HepG2 (cell line): ENCODE measurements at regions not wholly inside any gene's neighbourhood (a gene's known extent, or its start where the extent isn't known, plus 50 kb on each side); places are given as distances from the start of the nearest gene placed in this dataset.

Experiments used
- ATAC-seq: fragments of 200-7000 bp; cut with Tn5 transposase; 3 replicates; pipeline ENCODE4 v1.9.1; 2020; ENCODE audit warnings: mild to moderate bottlenecking, moderate library complexity
- BruUV-seq: library from RNA; stranded (reverse); fragments of 400-500 nt; replicated peaks from 2 replicates; lab custom pipeline; 2021; lab: Mats Ljungman, UMichigan
- CTCF ChIA-PET: fragments of 300-600 bp; formaldehyde crosslinking; extraction: SDS; loops from one replicate; lab custom pipeline; 2021; ENCODE audit warnings: low total read pairs, inconsistent platforms, low intra/inter-chr PET ratio; lab: Yijun Ruan, JAX
- POLR2A ChIA-PET: fragments of 350-600 bp; sonication (Branson Sonifier 250); formaldehyde crosslinking; loops from one replicate; lab custom pipeline; 2020; ENCODE audit warnings: antibody characterized with exemption, inconsistent platforms; lab: Yijun Ruan, JAX
- DNase-seq: peaks from one replicate; pipeline ENCODE4 v3.0.0-alpha.2; 2015; ENCODE audit warnings: low spot score
- FAIRE-seq: peaks from 3 replicates; lab custom pipeline; 2011; peaks lifted over from hg19 to GRCh38; lab: Jason Lieb, UNC
- H2AFZ ChIP-seq: one replicate; pipeline ENCODE4 v1.6.1; 2011; ENCODE audit warnings: low read length, inconsistent platforms
- H3K27ac ChIP-seq: fragments of 300-600 bp; 3 replicates; pipeline ENCODE4 v1.8.0; 2011; ENCODE audit warnings: mixed run types, mild to moderate bottlenecking, mixed read lengths, low read length, inconsistent platforms; ENCODE audit not compliant: insufficient read depth; ENCODE audit errors: extremely low read length
- H3K27me3 ChIP-seq, 2 experiments: fragments of 200-600 bp in 1 of 2; 2 replicates in 1 of 2; 3 replicates in 1 of 2; pipeline versions ENCODE4 v1.6.0 to v1.8.0; 2011; ENCODE audit warnings: low read length in 2 of 2, mild to moderate bottlenecking in 2 of 2, moderate library complexity in 2 of 2, inconsistent platforms in 1 of 2; ENCODE audit not compliant: insufficient read depth in 2 of 2, control insufficient read depth in 1 of 2
- H3K36me3 ChIP-seq, 2 experiments: fragments of 200-600 bp in 1 of 2; replicated peaks in 1 of 2; 2 replicates in 1 of 2; 3 replicates in 1 of 2; pipeline versions ENCODE4 v1.5.1 to v1.8.0; 2011; ENCODE audit warnings: low read length in 2 of 2, inconsistent platforms in 1 of 2; ENCODE audit not compliant: insufficient read depth in 2 of 2, control insufficient read depth in 1 of 2
- H3K4me1 ChIP-seq: 2 replicates; pipeline ENCODE4 v1.5.1; 2012; ENCODE audit warnings: low read length, inconsistent platforms; ENCODE audit not compliant: insufficient read depth
- H3K4me2 ChIP-seq: 2 replicates; pipeline ENCODE4 v1.6.0; 2011; ENCODE audit warnings: low read depth, low read length, inconsistent platforms
- H3K4me3 ChIP-seq, 3 experiments: fragments of 200-600 bp in 1 of 3; sonication (generic), shearing (Covaris generic) in 1 of 3; replicated peaks in 1 of 3; 2 replicates each; pipeline ENCODE4 v1.5.1; 2011 to 2016; ENCODE audit warnings: low read length in 3 of 3, inconsistent platforms in 2 of 3, low read depth in 2 of 3, mild to moderate bottlenecking in 2 of 3, control low read depth in 1 of 3, mixed read lengths in 1 of 3; ENCODE audit not compliant: insufficient read depth in 1 of 3
- H3K79me2 ChIP-seq: one replicate; pipeline ENCODE4 v1.6.1; 2011; ENCODE audit warnings: low read length, inconsistent platforms; ENCODE audit not compliant: insufficient read depth
- H3K9ac ChIP-seq: 2 replicates; pipeline ENCODE4 v1.6.0; 2011; ENCODE audit warnings: mild to moderate bottlenecking, low read depth, low read length, inconsistent platforms; ENCODE audit not compliant: insufficient read depth
- H3K9me3 ChIP-seq: 2 replicates; pipeline ENCODE4 v1.5.1; 2012; ENCODE audit warnings: mild to moderate bottlenecking, low read length
- H4K20me1 ChIP-seq: 2 replicates; pipeline ENCODE4 v1.6.0; 2011; ENCODE audit warnings: inconsistent platforms, mild to moderate bottlenecking, low read length, moderate library complexity; ENCODE audit not compliant: insufficient read depth
- BRD4 ChIP-seq: sonication (generic); formaldehyde crosslinking; IDR thresholded peaks from 2 replicates; pipeline ENCODE4 v1.4.0; 2020; ENCODE audit warnings: missing genetic modification reagents
- DBP ChIP-seq: sonication (generic); formaldehyde crosslinking; IDR thresholded peaks from 2 replicates; pipeline ENCODE4 v1.4.0; 2020; ENCODE audit warnings: missing genetic modification reagents; ENCODE audit errors: not compliant biosample characterization
- HNRNPK ChIP-seq: fragments of 200-400 bp; formaldehyde crosslinking; IDR thresholded peaks from 2 replicates; pipeline ENCODE4 v1.6.1; 2018; ENCODE audit warnings: low read length, low read depth, moderate library complexity, mild to moderate bottlenecking; ENCODE audit not compliant: poor library complexity, severe bottlenecking
- NFE2 ChIP-seq: sonication (generic); formaldehyde crosslinking; IDR thresholded peaks from 2 replicates; pipeline ENCODE4 v1.4.0; 2020; ENCODE audit warnings: missing genetic modification reagents
- NR0B2 ChIP-seq: sonication (generic); formaldehyde crosslinking; IDR thresholded peaks from 2 replicates; pipeline ENCODE4 v1.4.0; 2020; ENCODE audit warnings: mild to moderate bottlenecking, missing genetic modification reagents
- RBAK ChIP-seq: sonication (generic); formaldehyde crosslinking; IDR thresholded peaks from 2 replicates; pipeline ENCODE4 v1.5.1; 2020; ENCODE audit warnings: mild to moderate bottlenecking, missing genetic modification reagents
- SYNCRIP ChIP-seq: fragments of 200-400 bp; formaldehyde crosslinking; IDR thresholded peaks from 2 replicates; pipeline ENCODE4 v1.6.1; 2018; ENCODE audit warnings: mild to moderate bottlenecking, low read depth, low read length; ENCODE audit not compliant: insufficient read depth
- ZBTB40 ChIP-seq, 2 experiments: fragments of 450-650 bp in 1 of 2; sonication (generic) in 1 of 2; formaldehyde crosslinking in 1 of 2; IDR thresholded peaks; 2 replicates each; pipeline versions ENCODE4 v1.6.1 to v1.8.0; 2016 to 2022; ENCODE audit warnings: antibody characterized with exemption in 1 of 2, mild to moderate bottlenecking in 1 of 2, missing genetic modification reagents in 1 of 2
- ZNF557 ChIP-seq: sonication (generic); formaldehyde crosslinking; IDR thresholded peaks from 2 replicates; pipeline ENCODE4 v1.4.0; 2020; ENCODE audit warnings: missing genetic modification reagents
- ZNF614 ChIP-seq: IDR thresholded peaks from 2 replicates; pipeline ENCODE4 v1.6.1; 2018; ENCODE audit warnings: missing biosample characterization, missing genetic modification reagents, inconsistent platforms, borderline replicate concordance
- ZNF619 ChIP-seq: sonication (generic); formaldehyde crosslinking; IDR thresholded peaks from 2 replicates; pipeline ENCODE4 v1.4.0; 2020; ENCODE audit warnings: mild to moderate bottlenecking, missing genetic modification reagents
- ZXDC ChIP-seq: sonication (generic); formaldehyde crosslinking; IDR thresholded peaks from 2 replicates; pipeline ENCODE4 v1.5.0; 2020; ENCODE audit warnings: mild to moderate bottlenecking, missing genetic modification reagents
- WGBS: methylation state at CpG from one replicate; pipeline ENCODE4 v1.1.6; 2017; ENCODE audit warnings: low lambda C conversion rate; 5-methylcytosine and 5-hydroxymethylcytosine counted together
- in situ Hi-C: cut with HindIII; loops from 2 replicates; pipeline ENCODE4 v1.10.0; 2017; ENCODE audit warnings: low pct_unique_long_range_greater_than_20kb; ENCODE audit not compliant: extremely low pct_ligation_motif_present
- intact Hi-C: fragments of 100-400 bp; cut with micrococcal nuclease; formaldehyde crosslinking; loops from one replicate; pipeline ENCODE4 v1.10.0; 2022; ENCODE audit not compliant: unreplicated experiment

- DNase-seq = no peak
- in situ Hi-C loops = no loop called here
- Histone ChIP-seq H3K36me3 (no peaks in the 10 kb centered on the region), H3K9me3 (peaks cover 11% of the 10 kb centered on the region; the same call in 1 of the 2 replicates), H3K4me1 (no peaks in the 10 kb centered on the region), H3K4me3 (no peak overlapping the region), H2AFZ (no peak overlapping the region), H3K4me2 (no peak overlapping the region), H4K20me1 (no peaks in the 10 kb centered on the region), H3K27ac (no peak overlapping the region), H3K9ac (no peak overlapping the region), H3K27me3 (no peaks in the 10 kb centered on the region; a peak in 1 of 5 replicates), H3K79me2 (no peaks in the 10 kb centered on the region)
- no peak for FAIRE-seq
- CTCF ChIA-PET = no interaction called here
- no TSS peak for BruUV-seq
- ATAC-seq = no peak
- POLR2A ChIA-PET = no interaction called here
- WGBS = 9% methylated on average over 6 of the region's 8 CpGs
- intact Hi-C loops = no loop called here
- TF ChIP-seq HNRNPK = no peak
- no peak for TF ChIP-seq SYNCRIP
- TF ChIP-seq ZNF557 = no peak
- no peak for TF ChIP-seq NR0B2 (CRISPR knock-in tag)
- no peak for TF ChIP-seq NFE2 (CRISPR knock-in tag)
- TF ChIP-seq BRD4 (CRISPR knock-in tag) = no peak
- no peak for TF ChIP-seq ZNF619 (CRISPR knock-in tag)
- no peak for TF ChIP-seq ZXDC (CRISPR knock-in tag)
- no peak for TF ChIP-seq ZBTB40 (IDR thresholded peaks at IDR 0.05)
- no peak for TF ChIP-seq ZBTB40 (CRISPR knock-in tag; IDR thresholded peaks at IDR 0.05)
- TF ChIP-seq DBP (CRISPR knock-in tag) = no peak
- TF ChIP-seq ZNF614 (CRISPR knock-in tag) = no peak
- TF ChIP-seq RBAK (CRISPR knock-in tag) = no peak
These were observed 230.2 kb upstream of the AJAP1 start for GRCh38 chr1:4424254-4424653.
